Activated gamma-delta T cell (primary cell): ENCODE measurements at regions not wholly inside any gene's neighbourhood (a gene's known extent, or its start where the extent isn't known, plus 50 kb on each side); places are given as distances from the start of the nearest gene placed in this dataset.

Source experiments
- DNase-seq: peaks from one replicate; lab custom pipeline; 2025; lab: John Stamatoyannopoulos, UW

DNA sequence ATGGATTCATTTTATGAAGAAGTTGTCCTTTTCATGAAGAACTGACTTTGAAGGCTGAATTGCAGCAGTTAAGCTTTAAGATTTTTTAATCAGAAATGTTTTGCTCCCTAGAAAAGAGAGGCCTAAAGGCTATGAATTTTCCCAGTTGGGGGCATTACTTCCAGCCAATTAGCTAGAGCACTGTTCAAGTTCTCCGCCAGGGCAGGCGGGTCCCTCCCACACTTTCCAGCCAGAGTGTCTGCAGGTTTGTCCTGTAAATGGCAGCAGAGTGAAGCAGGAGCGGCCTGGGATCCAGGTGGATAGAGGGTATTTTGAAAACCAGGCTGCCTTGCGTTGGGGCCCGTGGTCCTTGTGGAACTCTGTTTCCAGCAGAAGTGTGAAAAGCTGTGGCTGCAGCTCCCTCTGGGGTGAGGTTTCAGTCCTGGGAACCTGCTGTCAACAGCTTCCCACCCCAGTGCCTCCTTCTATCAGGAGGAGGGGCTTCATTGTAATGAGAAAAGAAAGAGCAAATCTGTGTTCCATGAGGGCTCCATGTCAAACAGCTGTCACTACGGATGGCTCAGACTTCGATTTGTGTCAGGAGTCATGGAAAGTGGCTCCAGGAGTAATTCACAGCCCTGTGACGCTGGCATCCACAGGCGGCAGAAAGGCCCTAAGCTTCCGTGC, 210.7 kb upstream of the TMEM132C start:
- DNase-seq = no peak

- DNase-seq = no peak
Observed at GRCh38 chr12:128057586-128057985, 209.4 kb upstream of the TMEM132C start.

- DNase-seq = no peak
Observed at GRCh38 chr12:128059621-128060370, 207.2 kb upstream of the TMEM132C start.

DNA sequence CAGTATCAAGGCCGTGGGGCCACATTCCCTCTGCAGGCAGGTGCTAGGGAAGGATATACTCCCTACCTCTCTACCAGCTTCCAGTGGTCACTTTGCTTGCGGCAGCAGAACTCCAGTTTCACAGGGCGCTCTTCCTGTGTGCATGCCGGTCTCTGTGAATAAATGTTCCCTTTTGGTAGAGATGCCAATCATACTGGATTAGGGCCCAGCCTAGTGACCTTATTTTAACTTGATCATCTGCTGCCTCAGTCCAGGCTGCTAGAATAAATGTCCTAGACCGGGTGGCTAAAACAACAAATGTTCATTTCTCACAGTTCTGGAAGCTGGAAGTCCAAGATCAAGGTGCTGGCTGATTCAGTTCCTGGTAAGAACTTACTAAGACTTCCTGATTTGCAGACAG, 198.8 kb upstream of the TMEM132C start:
- DNase-seq = no peak

GRCh38 chr12:128069359-128069997, 197.5 kb upstream of the TMEM132C start:
- DNase-seq = no peak

DNA sequence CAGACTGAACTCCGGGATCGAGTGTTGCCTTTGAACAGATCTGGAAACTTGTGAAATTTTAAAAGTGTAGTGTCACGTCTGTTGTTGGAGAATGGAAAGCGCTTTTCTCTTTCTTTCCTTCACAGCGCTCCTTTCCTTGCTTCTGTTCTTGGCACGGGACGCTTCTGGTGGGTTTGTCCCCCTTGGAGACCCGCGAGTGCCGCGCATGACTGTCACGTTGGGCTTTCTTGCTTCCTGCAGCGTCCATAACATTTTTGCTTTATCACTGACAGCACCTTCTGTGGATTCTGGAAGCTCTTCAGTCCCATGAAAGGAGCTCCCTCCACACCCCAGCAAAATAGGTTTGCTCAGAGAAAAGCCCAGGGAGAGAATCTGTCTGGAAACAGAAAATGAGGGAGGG, 193.0 kb upstream of the TMEM132C start:
- no peak for DNase-seq

DNA sequence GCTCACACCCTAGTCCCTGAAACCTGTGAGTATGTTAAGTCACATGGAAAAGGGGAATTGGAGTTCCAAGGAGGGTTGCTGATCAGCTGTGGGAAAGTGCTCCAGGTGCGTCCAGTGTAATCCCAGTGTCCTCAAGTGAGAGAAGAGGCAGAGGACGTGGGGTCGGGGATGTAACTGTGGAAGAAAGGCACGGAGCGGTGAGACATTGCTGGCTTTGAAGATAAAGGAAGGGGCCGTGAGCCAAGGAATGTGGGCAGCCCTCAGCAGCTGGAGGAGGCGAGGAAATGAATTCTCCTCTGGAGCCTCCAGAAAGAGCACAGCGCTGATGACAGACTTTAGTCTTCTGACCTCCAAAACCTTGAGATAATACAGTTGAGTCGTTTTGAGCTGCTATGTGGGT, 191.6 kb upstream of the TMEM132C start:
- DNase-seq = no peak

- DNase-seq = no peak
Observed at GRCh38 chr12:128076188-128076587, 190.8 kb upstream of the TMEM132C start.

GRCh38 chr12:128077211-128077916, 189.6 kb upstream of the TMEM132C start:
- no peak for DNase-seq

- no peak for DNase-seq
Observed at GRCh38 chr12:128077917-128078298, 189.1 kb upstream of the TMEM132C start.

DNA sequence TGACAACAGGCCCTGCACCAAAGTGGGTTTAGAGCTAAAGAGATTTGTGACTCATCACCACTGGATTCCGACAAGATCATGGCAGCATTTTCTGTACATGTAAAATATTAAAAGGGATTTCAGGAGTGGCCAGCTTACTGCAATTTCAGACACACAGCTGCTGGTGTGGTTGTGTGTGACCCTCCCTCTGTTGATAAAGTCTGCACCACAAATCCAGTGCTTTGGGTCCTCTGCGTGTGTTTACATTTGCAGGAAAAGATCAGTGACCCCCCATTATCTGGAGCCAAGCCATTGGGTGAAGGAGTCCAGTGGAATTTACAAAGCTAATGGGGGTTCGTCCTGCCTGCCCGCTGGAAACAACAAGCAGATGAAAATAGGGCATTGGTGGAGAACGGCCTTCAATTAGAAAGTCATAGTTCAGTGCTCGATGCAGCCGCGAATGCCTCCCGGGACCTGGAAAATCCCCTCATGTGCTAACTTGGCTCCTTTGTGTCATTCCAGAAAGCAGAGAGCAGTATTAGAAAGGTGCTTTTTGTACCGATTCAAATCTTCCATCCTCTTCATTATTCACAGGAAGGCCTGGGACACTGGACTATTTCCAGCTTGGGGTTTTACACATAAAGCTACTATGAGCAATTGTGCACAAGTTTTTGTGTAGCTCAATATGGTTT, 188.5 kb upstream of the TMEM132C start:
- DNase-seq = no peak

- no peak for DNase-seq
Observed at GRCh38 chr12:128079446-128079845, 187.5 kb upstream of the TMEM132C start.

- no peak for DNase-seq
Observed at GRCh38 chr12:128083132-128083729, 183.7 kb upstream of the TMEM132C start.

DNA sequence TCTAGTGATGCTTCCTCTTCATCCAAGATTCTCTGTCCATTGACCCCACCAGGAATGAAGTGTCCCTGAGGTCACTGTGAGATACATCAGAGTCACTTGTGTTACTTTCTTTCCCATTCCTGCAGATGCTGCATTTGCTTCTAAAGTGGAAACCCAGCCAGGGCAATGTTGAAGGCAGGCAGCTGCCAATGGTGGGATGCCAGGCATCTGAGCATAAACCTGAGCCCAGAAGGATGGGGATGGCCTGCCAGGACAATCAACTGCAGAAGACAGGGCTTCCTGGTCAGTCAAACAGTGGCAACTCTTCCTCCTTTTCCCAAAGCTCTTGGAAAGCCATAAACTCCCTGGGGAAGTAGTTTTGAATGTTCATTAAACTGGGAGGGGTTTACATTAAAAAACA, 178.0 kb upstream of the TMEM132C start:
- no peak for DNase-seq

- DNase-seq = no peak
Observed at GRCh38 chr12:128089961-128090360, 177.0 kb upstream of the TMEM132C start.

- no peak for DNase-seq
Observed at GRCh38 chr12:128091101-128091720, 175.8 kb upstream of the TMEM132C start.

DNA sequence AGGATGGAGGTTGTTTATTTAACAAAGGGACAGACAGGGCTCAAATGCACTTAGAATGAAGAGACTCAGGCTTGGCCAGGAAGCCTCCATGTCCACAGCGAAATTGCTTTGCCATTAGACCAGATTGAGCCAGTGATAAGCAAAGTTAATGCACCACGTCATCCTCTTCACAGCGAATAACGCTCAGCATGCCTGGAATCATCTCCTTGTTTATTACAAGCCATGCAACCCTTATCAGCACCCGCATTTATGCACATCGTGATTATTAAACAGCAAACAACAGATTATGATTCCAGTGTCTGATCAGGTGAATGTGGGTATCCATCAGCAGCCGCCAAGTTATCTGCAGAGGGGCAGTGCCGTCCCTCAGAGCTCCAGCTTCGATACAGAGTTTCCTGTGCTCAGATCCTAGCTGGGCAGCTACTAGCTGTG, 175.0 kb upstream of the TMEM132C start:
- DNase-seq = no peak

- no peak for DNase-seq
Observed at GRCh38 chr12:128098730-128099129, 168.2 kb upstream of the TMEM132C start.

- no peak for DNase-seq
Observed at GRCh38 chr12:128103152-128103551, 163.8 kb upstream of the TMEM132C start.

DNA sequence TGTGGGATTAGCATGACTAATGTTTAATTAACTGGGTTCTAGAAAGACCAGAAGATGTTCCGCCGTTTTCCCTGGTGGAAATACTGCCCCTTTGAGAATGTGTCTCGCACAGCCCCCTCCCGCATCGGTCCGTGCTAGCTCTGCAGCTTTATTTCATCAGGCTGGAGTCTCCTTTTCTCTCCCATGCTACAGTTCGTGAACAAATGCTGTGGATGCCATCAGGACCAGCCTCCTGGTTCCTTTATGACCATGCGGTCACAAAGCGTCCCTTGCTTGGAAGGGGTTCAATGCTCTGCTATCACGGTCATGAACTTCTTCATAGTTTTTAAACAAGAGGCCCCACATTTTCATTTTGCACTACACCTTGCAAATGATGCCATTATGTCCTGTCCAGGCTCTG, 157.7 kb upstream of the TMEM132C start:
- no peak for DNase-seq

GRCh38 chr12:128109636-128110035, 157.3 kb upstream of the TMEM132C start:
- no peak for DNase-seq
